TTC549 (cell line): ENCODE measurements at regions not wholly inside any gene's neighbourhood (a gene's known extent, or its start where the extent isn't known, plus 50 kb on each side); places are given as distances from the start of the nearest gene placed in this dataset.

Experiments used
- FAIRE-seq: peaks from 2 replicates; lab custom pipeline; 2012; peaks lifted over from hg19 to GRCh38; lab: Jason Lieb, UNC

DNA sequence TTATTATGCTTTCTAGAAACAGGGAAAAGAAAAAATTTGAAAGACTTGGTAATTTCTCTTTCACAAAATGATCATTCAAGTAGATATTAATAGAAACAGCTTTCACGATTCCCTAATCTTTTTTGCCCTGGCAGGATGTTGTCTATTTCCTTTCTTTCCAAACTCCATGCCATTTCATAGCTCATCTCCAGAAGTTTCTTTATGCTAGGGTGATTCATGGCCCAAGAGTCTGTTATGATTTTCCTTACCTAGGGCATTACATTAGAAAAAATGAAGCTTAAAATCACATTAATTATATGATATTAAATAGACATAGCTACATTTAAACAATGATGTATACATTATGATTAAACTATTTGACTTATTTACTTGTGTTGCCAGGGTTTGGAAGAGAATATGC lies 762.1 kb downstream of the LTN1 start:
- FAIRE-seq = no peak

- no peak for FAIRE-seq
Observed at GRCh38 chr21:28229814-28230213, 762.9 kb downstream of the LTN1 start.

DNA sequence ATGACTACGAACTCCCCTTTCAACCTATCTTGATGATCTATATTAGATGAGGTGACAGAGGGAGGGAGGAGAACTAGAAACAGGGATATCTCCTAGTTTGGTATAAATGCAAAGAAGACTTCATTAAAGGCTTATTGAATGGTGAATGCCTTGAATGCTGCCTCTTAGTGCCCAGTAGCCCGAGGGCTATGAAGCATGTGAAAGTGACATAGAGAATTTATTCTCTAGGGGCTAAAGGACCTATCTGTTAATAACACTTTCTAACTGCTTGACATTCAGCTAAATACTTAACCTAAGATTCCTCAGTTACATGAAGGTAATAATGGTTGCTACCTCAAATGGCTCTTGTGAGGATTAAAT lies 764.1 kb downstream of the LTN1 start:
- no peak for FAIRE-seq

- no peak for FAIRE-seq
Observed at GRCh38 chr21:28227881-28228635, 764.6 kb downstream of the LTN1 start.

- FAIRE-seq = no peak
Observed at GRCh38 chr21:28226563-28226962, 766.1 kb downstream of the LTN1 start.

- no peak for FAIRE-seq
Observed at GRCh38 chr21:28224191-28224726, 768.4 kb downstream of the LTN1 start.

DNA sequence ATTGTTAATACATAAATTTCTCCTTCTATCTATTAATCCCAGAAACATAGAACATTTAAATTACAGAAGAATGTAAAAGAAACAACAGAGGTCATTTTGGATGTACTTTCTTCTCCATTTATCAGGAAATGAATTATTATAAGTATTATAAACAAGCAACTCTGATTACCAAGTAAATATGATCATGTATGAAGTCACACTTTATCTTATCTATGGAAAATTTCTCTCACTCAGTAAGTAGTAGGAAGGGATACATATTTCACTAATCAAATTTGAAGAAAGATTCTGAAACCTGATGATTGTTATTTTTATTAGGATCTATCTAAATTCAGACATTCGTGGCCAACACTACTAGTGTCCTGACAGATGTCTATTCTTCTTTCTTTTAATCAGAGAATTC lies 770.7 kb downstream of the LTN1 start:
- FAIRE-seq = no peak

- no peak for FAIRE-seq
Observed at GRCh38 chr21:28220680-28221079, 772.0 kb downstream of the LTN1 start.

- FAIRE-seq = no peak
Observed at GRCh38 chr21:28216976-28217523, 775.6 kb downstream of the LTN1 start.

DNA sequence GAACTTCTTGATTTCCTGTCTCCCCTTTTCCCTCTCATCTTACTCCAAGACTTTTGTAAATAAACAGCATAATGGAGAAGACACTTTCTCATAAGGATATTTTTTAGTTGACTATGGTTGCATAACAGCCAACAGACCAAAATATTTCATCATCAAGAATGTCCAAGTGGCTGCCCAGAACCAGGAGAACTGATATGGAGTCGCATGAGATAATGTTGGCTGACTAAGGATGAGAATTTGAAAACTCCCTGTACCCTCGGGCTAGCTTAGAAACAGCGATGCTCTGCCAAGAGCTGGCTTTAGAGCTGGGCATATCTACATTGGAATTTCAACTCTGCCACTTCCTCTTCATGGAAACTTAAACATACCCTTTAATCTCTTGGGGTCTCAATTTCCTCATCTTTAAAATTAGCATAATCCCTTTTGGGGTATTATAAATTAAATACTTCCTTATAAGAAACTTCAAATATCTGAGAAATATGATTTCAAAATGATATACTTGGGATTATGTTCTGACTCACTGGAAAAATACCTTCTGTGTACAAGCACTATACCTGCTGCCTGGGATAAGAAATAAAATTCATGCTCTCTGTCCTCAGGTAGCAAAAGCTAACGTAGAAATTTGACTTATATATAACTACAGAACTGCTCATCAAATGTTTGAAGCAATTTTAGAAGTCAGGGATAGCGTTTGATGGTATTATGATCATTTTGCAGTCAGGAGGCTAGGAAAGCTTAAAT lies 777.3 kb downstream of the LTN1 start:
- FAIRE-seq = no peak

DNA sequence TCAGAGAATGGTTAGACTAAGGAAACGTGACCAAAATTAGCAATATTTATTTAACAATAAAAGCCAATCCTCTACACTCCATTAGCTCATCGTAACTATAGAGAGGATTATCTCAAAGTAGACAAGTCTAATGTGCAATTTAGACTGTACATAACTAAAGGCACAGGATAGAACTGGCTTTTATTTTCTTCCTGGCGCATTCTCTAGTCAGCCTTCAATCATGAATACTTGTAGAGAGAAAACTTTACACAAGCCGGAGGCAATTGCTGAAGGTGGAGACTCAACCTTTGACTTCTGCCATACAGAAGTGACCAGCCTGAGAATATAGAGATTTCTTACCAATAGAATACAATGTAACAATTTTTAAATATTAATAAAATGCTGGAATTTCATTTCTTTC lies 777.9 kb downstream of the LTN1 start:
- no peak for FAIRE-seq

DNA sequence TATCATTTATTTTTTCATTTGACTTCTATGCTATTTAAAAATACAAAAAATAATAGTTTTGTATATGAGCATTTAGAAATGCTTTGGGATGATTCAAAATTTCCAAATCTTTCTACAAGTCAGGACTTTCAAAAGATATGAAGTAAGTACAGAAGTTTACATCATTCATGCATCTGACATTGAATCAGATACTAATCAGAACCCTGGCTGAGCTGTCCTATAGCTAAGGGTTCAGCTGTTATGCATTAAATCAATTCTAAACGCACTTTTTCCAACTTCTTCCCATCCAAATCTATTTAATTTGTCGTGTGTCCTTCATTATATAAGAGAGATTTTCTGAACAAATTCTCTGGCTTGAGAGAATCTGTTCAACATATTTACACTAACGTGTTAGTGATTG lies 779.4 kb downstream of the LTN1 start:
- no peak for FAIRE-seq

GRCh38 chr21:28212061-28212460 lies 780.6 kb downstream of the LTN1 start:
- no peak for FAIRE-seq

GRCh38 chr21:28207436-28208173 lies 785.1 kb downstream of the LTN1 start:
- FAIRE-seq = no peak

GRCh38 chr21:28200726-28201125 lies 792.0 kb downstream of the LTN1 start:
- no peak for FAIRE-seq

GRCh38 chr21:28196981-28197380 lies 795.7 kb downstream of the LTN1 start:
- no peak for FAIRE-seq

- no peak for FAIRE-seq
Observed at GRCh38 chr21:28193189-28193588, 799.5 kb downstream of the LTN1 start.

DNA sequence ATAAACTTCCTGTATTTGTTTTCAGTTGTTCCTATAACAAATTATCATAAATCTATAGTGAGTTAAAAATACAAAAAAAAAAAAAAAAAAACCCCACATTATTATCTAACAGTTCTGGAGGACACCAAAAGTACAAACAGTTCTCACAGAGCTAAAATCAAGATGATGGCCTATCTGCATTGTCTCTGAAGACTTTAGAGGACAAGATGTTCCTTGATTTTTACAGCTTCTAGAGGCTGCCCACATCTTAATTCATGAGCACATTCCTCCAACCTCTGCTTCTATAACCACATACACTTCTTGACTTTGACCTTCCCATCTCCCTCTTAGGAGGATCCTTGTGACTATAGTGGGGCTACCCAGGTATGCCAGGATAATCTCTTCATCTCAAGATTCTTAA lies 806.1 kb downstream of the LTN1 start:
- no peak for FAIRE-seq

DNA sequence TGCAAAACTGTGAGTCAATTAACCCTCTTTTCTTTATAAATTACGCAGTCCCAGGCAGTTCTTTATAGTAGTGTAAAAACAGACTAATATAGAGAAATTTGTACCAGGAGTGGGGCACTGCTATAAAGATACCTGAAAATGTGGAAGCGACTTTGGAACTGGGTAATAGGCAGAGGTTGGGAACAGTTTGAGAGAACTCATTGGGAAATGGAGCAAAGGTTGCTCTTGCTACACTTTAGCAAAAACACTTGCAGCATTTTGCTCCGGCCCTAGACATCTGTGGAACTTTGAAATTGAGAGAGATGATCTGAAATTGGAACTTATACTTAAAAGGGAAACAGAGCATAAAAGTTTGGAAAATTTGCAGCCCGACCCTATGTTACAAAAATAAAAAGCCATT lies 810.9 kb downstream of the LTN1 start:
- FAIRE-seq = no peak

DNA sequence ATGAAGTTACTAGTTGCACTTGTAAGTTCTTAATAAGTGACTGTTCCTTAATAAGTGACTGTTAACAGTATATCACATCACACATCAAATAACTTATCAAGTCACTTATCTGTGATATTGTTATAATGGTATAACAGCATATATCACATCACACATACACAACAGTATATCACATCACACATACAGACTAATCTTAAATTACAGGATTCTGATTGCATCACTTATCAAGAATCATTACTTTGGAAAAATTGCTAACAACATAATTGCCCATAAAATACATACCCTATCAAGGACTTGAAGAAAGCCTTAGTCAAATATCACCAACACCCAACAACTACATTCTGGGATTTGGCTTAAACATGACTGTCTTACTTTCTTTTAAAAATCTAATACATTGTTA lies 813.5 kb downstream of the LTN1 start:
- no peak for FAIRE-seq

GRCh38 chr21:28177124-28177523 lies 815.6 kb downstream of the LTN1 start:
- no peak for FAIRE-seq

- no peak for FAIRE-seq
Observed at GRCh38 chr21:28174701-28175100, 818.0 kb downstream of the LTN1 start.

- no peak for FAIRE-seq
Observed at GRCh38 chr21:28174006-28174405, 818.7 kb downstream of the LTN1 start.
